WTC11 (cell line): ENCODE measurements at regions not wholly inside any gene's neighbourhood (a gene's known extent, or its start where the extent isn't known, plus 50 kb on each side); places are given as distances from the start of the nearest gene placed in this dataset.

Experiments
- CTCF ChIP-seq: fragments of 200-600 bp; IDR thresholded peaks from 2 replicates; pipeline ENCODE4 v1.8.0; 2022; ENCODE audit warnings: antibody characterized with exemption
- GTF2I ChIP-seq: fragments of 250-450 bp; sonication (Bioruptor Pico); conservative IDR thresholded peaks from 2 replicates; pipeline ENCODE4 v1.4.0; 2021; ENCODE audit warnings: mild to moderate bottlenecking
- KAT7 ChIP-seq: sonication (generic); formaldehyde crosslinking; IDR thresholded peaks from 2 replicates; pipeline ENCODE4 v1.8.1; 2023; ENCODE audit warnings: missing genetic modification reagents, mild to moderate bottlenecking, borderline replicate concordance
- NFYB ChIP-seq: sonication (generic); formaldehyde crosslinking; conservative IDR thresholded peaks from 2 replicates; pipeline ENCODE4 v1.8.0; 2022; ENCODE audit warnings: low read depth, missing genetic modification reagents
- NR2C2 ChIP-seq: sonication (generic); formaldehyde crosslinking; IDR thresholded peaks from 2 replicates; pipeline ENCODE4 v1.8.0; 2022; ENCODE audit warnings: mild to moderate bottlenecking, missing genetic modification reagents
- NR3C1 ChIP-seq: sonication (generic); formaldehyde crosslinking; conservative IDR thresholded peaks from 2 replicates; pipeline ENCODE4 v1.8.1; 2023; ENCODE audit warnings: low read depth, mild to moderate bottlenecking, missing genetic modification reagents
- SOX15 ChIP-seq: fragments of 250-450 bp; sonication (Bioruptor Pico); IDR thresholded peaks from 2 replicates; pipeline ENCODE4 v1.9.0; 2021; ENCODE audit warnings: mild to moderate bottlenecking
- SP1 ChIP-seq: sonication (generic); formaldehyde crosslinking; conservative IDR thresholded peaks from 2 replicates; pipeline ENCODE4 v1.8.1; 2022; ENCODE audit warnings: missing genetic modification reagents
- ZNF263 ChIP-seq: sonication (generic); formaldehyde crosslinking; IDR thresholded peaks from 2 replicates; pipeline ENCODE4 v1.8.1; 2022; ENCODE audit warnings: low read depth, mild to moderate bottlenecking, moderate library complexity, missing genetic modification reagents
- ZNF512 ChIP-seq: sonication (generic); formaldehyde crosslinking; IDR thresholded peaks from 2 replicates; pipeline ENCODE4 v1.8.1; 2022; ENCODE audit warnings: missing genetic modification reagents, borderline replicate concordance
- TF ChIP-seq, protein P1 (sequence below): sonication (generic); formaldehyde crosslinking; IDR thresholded peaks from 2 replicates; pipeline ENCODE4 v1.8.0; 2022; ENCODE audit warnings: mild to moderate bottlenecking, missing genetic modification reagents

DNA sequence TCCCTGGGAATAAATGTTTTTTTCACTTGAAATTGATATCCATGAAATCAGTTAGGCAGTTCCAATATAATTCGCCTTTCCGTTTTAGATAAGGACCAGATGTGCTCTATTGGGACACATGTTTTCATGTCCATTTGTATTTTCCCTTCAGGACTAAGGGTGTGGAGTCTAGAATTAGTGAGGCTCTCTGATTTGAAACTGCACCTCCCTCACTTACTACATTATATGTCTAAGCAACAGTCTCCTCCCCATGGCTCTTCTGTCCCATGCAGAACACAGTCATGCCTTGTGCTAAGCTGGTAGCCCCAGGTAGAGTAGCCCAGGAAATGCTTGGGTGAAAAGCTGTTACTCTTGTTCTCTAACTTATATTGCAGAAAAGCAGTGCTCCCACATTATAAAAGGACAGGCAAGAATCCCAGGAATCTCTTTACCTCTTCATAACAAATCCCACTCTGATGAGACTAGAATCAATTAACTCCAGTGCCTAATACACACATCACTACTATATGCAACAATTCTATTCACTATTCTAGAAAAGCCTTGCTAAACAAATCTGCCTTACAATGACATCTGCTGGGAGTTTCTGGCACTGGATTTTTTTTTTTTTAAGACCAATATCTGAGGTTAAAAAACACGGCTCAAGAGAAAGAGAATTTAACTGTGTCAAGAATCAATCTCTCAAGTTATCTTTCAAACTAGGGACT, 293.9 kb downstream of the SNX13 start:
- no peak for TF ChIP-seq CTCF
- no peak for TF ChIP-seq NFYB (CRISPR knock-in tag)
- TF ChIP-seq, protein P1, sequence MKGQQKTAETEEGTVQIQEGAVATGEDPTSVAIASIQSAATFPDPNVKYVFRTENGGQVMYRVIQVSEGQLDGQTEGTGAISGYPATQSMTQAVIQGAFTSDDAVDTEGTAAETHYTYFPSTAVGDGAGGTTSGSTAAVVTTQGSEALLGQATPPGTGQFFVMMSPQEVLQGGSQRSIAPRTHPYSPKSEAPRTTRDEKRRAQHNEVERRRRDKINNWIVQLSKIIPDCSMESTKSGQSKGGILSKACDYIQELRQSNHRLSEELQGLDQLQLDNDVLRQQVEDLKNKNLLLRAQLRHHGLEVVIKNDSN (CRISPR knock-in tag) = no peak
- no peak for TF ChIP-seq NR3C1
- TF ChIP-seq KAT7 (CRISPR knock-in tag) = no peak
- no peak for TF ChIP-seq SP1 (CRISPR knock-in tag)
- TF ChIP-seq ZNF263 (CRISPR knock-in tag) = no peak
- no peak for TF ChIP-seq SOX15 (CRISPR knock-in tag)
- TF ChIP-seq NR2C2 (CRISPR knock-in tag) = no peak
- TF ChIP-seq ZNF512 (CRISPR knock-in tag) = no peak
- no peak for TF ChIP-seq GTF2I (CRISPR knock-in tag)
